ENCODE measurements at regions not wholly inside any gene's neighbourhood (a gene's known extent, or its start where the extent isn't known, plus 50 kb on each side); places are given as distances from the start of the nearest gene placed in this dataset.

- Histone ChIP-seq H3K9me3 (ENCODE audit: low read length) (no peaks in the 10 kb centered on the region), H3K36me3 (ENCODE audit: low read depth, low read length) (no peaks in the 10 kb centered on the region), H3F3A (ENCODE audit: low read length, unreplicated experiment) (no peaks in the 10 kb centered on the region), H3K4me1 (ENCODE audit: insufficient read depth, low read length) (no peaks in the 10 kb centered on the region), H3K79me2 (ENCODE audit: low read length) (no peaks in the 10 kb centered on the region), H3K4me2 (ENCODE audit: low read length) (no peak overlapping the region), H3K9me2 (replicated peaks; ENCODE audit: low read length) (no peaks in the 10 kb centered on the region), H3K4me3 (ENCODE audit: low read length) (no peak overlapping the region), H4K20me1 (ENCODE audit: low read length) (no peaks in the 10 kb centered on the region), H3K27ac (ENCODE audit: low read length) (no peak overlapping the region), H3K27me3 (ENCODE audit: low read length) (no peaks in the 10 kb centered on the region), H2AFZ (ENCODE audit: low read length) (no peak overlapping the region), H3K9ac (ENCODE audit: low read length) (no peak overlapping the region)
- intact Hi-C loops (cut with micrococcal nuclease): no loop called here
- POLR2A ChIA-PET (ENCODE audit: unreplicated experiment): no interaction called here
- BruUV-seq (replicated peaks): no TSS peak
- CTCF ChIA-PET: no interaction called here
- TF ChIP-seq EZH2 (IDR thresholded peaks at IDR 0.05; ENCODE audit: low read length, unreplicated experiment): no peak
- no peak for TF ChIP-seq CTCF (conservative IDR thresholded peaks at IDR 0.05; ENCODE audit: low read depth, low read length)
- TF ChIP-seq EZH2phosphoT487 (IDR thresholded peaks at IDR 0.05; ENCODE audit: borderline replicate concordance, low read length): no peak
- ATAC-seq: no peak
- DNase-seq: no peak
Observed at GRCh38 chr15:47652328-47652727, 65.0 kb upstream of the SEMA6D start.

GRCh38 chr15:47652844-47653243, 64.5 kb upstream of the SEMA6D start:
- intact Hi-C loops (cut with micrococcal nuclease): no loop called here
- BruUV-seq (replicated peaks): no TSS peak
- ATAC-seq (no peak), DNase-seq (no peak)
- TF ChIP-seq EZH2 (IDR thresholded peaks at IDR 0.05; ENCODE audit: low read length, unreplicated experiment) (no peak), CTCF (conservative IDR thresholded peaks at IDR 0.05; ENCODE audit: low read depth, low read length) (no peak), EZH2phosphoT487 (IDR thresholded peaks at IDR 0.05; ENCODE audit: borderline replicate concordance, low read length) (no peak)
- Histone ChIP-seq H2AFZ (ENCODE audit: low read length) (no peak overlapping the region), H3K9ac (ENCODE audit: low read length) (no peak overlapping the region), H3K4me3 (ENCODE audit: low read length) (no peak overlapping the region), H3K27me3 (ENCODE audit: low read length) (no peaks in the 10 kb centered on the region), H3K9me3 (ENCODE audit: low read length) (no peaks in the 10 kb centered on the region), H3K36me3 (ENCODE audit: low read depth, low read length) (no peaks in the 10 kb centered on the region), H4K20me1 (ENCODE audit: low read length) (no peaks in the 10 kb centered on the region), H3F3A (ENCODE audit: low read length, unreplicated experiment) (no peaks in the 10 kb centered on the region), H3K27ac (ENCODE audit: low read length) (no peak overlapping the region), H3K4me2 (ENCODE audit: low read length) (no peak overlapping the region), H3K4me1 (ENCODE audit: insufficient read depth, low read length) (no peaks in the 10 kb centered on the region), H3K79me2 (ENCODE audit: low read length) (no peaks in the 10 kb centered on the region), H3K9me2 (replicated peaks; ENCODE audit: low read length) (no peaks in the 10 kb centered on the region)
- ChIA-PET POLR2A (ENCODE audit: unreplicated experiment) (no interaction called here), CTCF (no interaction called here)

- Histone ChIP-seq H4K20me1 (ENCODE audit: low read length) (no peaks in the 10 kb centered on the region), H2AFZ (ENCODE audit: low read length) (no peak overlapping the region), H3K79me2 (ENCODE audit: low read length) (no peaks in the 10 kb centered on the region), H3K36me3 (ENCODE audit: low read depth, low read length) (no peaks in the 10 kb centered on the region), H3K4me3 (ENCODE audit: low read length) (no peak overlapping the region), H3K4me2 (ENCODE audit: low read length) (no peak overlapping the region), H3K9me3 (ENCODE audit: low read length) (no peaks in the 10 kb centered on the region), H3K9ac (ENCODE audit: low read length) (no peak overlapping the region), H3K4me1 (ENCODE audit: insufficient read depth, low read length) (peaks cover 27% of the 10 kb centered on the region), H3K27me3 (ENCODE audit: low read length) (no peaks in the 10 kb centered on the region), H3K27ac (ENCODE audit: low read length) (no peak overlapping the region), H3K9me2 (replicated peaks; ENCODE audit: low read length) (no peaks in the 10 kb centered on the region), H3F3A (ENCODE audit: low read length, unreplicated experiment) (no peaks in the 10 kb centered on the region)
- ATAC-seq (no peak), DNase-seq (no peak)
- TF ChIP-seq EZH2phosphoT487 (IDR thresholded peaks at IDR 0.05; ENCODE audit: borderline replicate concordance, low read length): no peak
- TF ChIP-seq CTCF (conservative IDR thresholded peaks at IDR 0.05; ENCODE audit: low read depth, low read length): no peak
- TF ChIP-seq EZH2 (IDR thresholded peaks at IDR 0.05; ENCODE audit: low read length, unreplicated experiment): no peak
- ChIA-PET POLR2A (ENCODE audit: unreplicated experiment) (no interaction called here), CTCF (no interaction called here)
- no TSS peak for BruUV-seq (replicated peaks)
- intact Hi-C loops (cut with micrococcal nuclease): loop anchor here (2.0 to 10.0 kb wide), 2 partner anchors 41 to 87 kb away; no protein-coding TSS in a partner anchor
Observed at GRCh38 chr15:47661661-47662180, 55.6 kb upstream of the SEMA6D start.

Measured in PC-3 (cell line).